GM03348 (cell line): ENCODE measurements at regions not wholly inside any gene's neighbourhood (a gene's known extent, or its start where the extent isn't known, plus 50 kb on each side); places are given as distances from the start of the nearest gene placed in this dataset.
A peak's percentile ranks its signal among the peaks of the same experiment; 100 is the strongest.
"Not testable (repeated sequence)": the region's sequence is repeated elsewhere in the genome, so short reads cannot be mapped to it uniquely, and the experiment has no call there.

Experiments used
- DNase-seq: peaks from one replicate; pipeline ENCODE4 v3.0.0; 2012; ENCODE audit warnings: low spot score

GRCh38 chr7:32681174-32681518 is 185.9 kb downstream of the AVL9 start:
- no peak for DNase-seq

- no peak for DNase-seq
Measured at GRCh38 chr7:32680259-32681173, 185.2 kb downstream of the AVL9 start.

GRCh38 chr7:32679192-32679591 is 183.9 kb downstream of the AVL9 start:
- no peak for DNase-seq

- DNase-seq: no peak
Measured at GRCh38 chr7:32677593-32677992, 182.3 kb downstream of the AVL9 start.

GRCh38 chr7:32676249-32676941 is 181.1 kb downstream of the AVL9 start:
- DNase-seq: no peak

- DNase-seq: no peak
Measured at GRCh38 chr7:32673275-32673983, 178.1 kb downstream of the AVL9 start.

- peak; percentile 19 for DNase-seq
Measured at GRCh38 chr7:32670110-32671025, 175.1 kb downstream of the AVL9 start.

- DNase-seq: peak; percentile 24
Measured at GRCh38 chr7:32669173-32669870, 174.0 kb downstream of the AVL9 start.

GRCh38 chr7:32668387-32669097 is 173.3 kb downstream of the AVL9 start:
- DNase-seq: peak; percentile 30

- DNase-seq: not testable (repeated sequence)
Measured at GRCh38 chr7:32667586-32667985, 172.3 kb downstream of the AVL9 start.

- DNase-seq: not testable (repeated sequence)
Measured at GRCh38 chr7:32663805-32664211, 168.5 kb downstream of the AVL9 start.

GRCh38 chr7:32662509-32662908 is 167.2 kb downstream of the AVL9 start:
- not testable (repeated sequence) for DNase-seq

- no peak for DNase-seq
Measured at GRCh38 chr7:32661929-32662328, 166.6 kb downstream of the AVL9 start.

GRCh38 chr7:32661501-32661900 is 166.2 kb downstream of the AVL9 start:
- no peak for DNase-seq

- DNase-seq: no peak
Measured at GRCh38 chr7:32660936-32661335, 165.6 kb downstream of the AVL9 start.

GRCh38 chr7:32659853-32660252 is 164.6 kb downstream of the AVL9 start:
- no peak for DNase-seq

GRCh38 chr7:32658467-32658869 is 163.2 kb downstream of the AVL9 start:
- no peak for DNase-seq

GRCh38 chr7:32658034-32658433 is 162.7 kb downstream of the AVL9 start:
- no peak for DNase-seq

GRCh38 chr7:32654549-32654948 is 159.3 kb downstream of the AVL9 start:
- DNase-seq: not testable (repeated sequence)

- not testable (repeated sequence) for DNase-seq
Measured at GRCh38 chr7:32650356-32650755, 155.1 kb downstream of the AVL9 start.
